Activated CD4-positive, alpha-beta T cell treated with anti-CD3 and anti-CD28 coated beads, Interleukin-2, amount 10 ng/mL, durations not matched to agents 7 days and 5 days (primary cell): ENCODE measurements at regions not wholly inside any gene's neighbourhood (a gene's known extent, or its start where the extent isn't known, plus 50 kb on each side); places are given as distances from the start of the nearest gene placed in this dataset.

Source experiments
- CTCF ChIA-PET: fragments of 350-600 bp; sonication (Branson Sonifier 250); formaldehyde crosslinking; loops from one replicate; lab custom pipeline; 2021; ENCODE audit warnings: antibody characterized with exemption; lab: Charles Lee
- POLR2A ChIA-PET: fragments of 350-600 bp; sonication (Branson Sonifier 250); formaldehyde crosslinking; loops from one replicate; lab custom pipeline; 2021; ENCODE audit warnings: antibody characterized with exemption; lab: Charles Lee
- DNase-seq: peaks from one replicate; pipeline ENCODE4 v3.0.0-alpha.2; 2020
- H3K27ac Mint-ChIP-seq: one replicate; pipeline ENCODE4 v1.8.0; 2021; ENCODE audit warnings: mild to moderate bottlenecking, moderate library complexity, mixed read lengths
- H3K27me3 Mint-ChIP-seq: one replicate; pipeline ENCODE4 v1.8.0; 2021; ENCODE audit warnings: mixed read lengths
- H3K36me3 Mint-ChIP-seq: one replicate; pipeline ENCODE4 v1.8.0; 2021; ENCODE audit warnings: low read depth, mixed read lengths
- H3K4me1 Mint-ChIP-seq: one replicate; pipeline ENCODE4 v1.8.0; 2021; ENCODE audit warnings: mixed read lengths
- H3K4me3 Mint-ChIP-seq: one replicate; pipeline ENCODE4 v1.8.0; 2021; ENCODE audit warnings: mild to moderate bottlenecking, moderate library complexity, mixed read lengths
- H3K9me3 Mint-ChIP-seq: one replicate; pipeline ENCODE4 v1.8.0; 2021; ENCODE audit warnings: mixed read lengths

DNA sequence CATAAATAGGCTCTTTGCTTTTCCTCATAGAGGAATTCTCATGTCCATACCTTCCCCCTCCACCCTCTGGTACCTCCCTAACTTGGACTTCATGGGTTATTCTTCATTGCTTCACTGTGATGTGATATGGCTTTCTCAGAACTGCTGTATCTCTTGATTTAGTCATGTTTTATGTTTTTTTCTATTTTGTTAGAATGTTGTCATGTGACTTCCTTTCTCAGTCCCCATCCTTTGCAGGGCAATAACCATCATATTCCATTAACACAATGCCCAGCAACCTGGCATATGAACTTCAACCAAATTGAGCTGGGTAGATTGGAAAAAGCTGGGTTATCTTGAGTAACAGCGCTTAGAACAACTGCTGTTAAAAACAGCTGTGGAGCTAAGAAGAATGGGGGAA lies 190.9 kb upstream of the PRSS16 start:
- POLR2A ChIA-PET: no interaction called here
- H3K27ac Mint-ChIP-seq: no peak overlapping the region
- peaks cover 16% of the 10 kb centered on the region for H3K27me3 Mint-ChIP-seq
- H3K36me3 Mint-ChIP-seq: no peaks in the 10 kb centered on the region
- no peaks in the 10 kb centered on the region for H3K9me3 Mint-ChIP-seq
- CTCF ChIA-PET: no interaction called here
- no peak for DNase-seq
- no peak overlapping the region for H3K4me3 Mint-ChIP-seq
- no peaks in the 10 kb centered on the region for H3K4me1 Mint-ChIP-seq

DNA sequence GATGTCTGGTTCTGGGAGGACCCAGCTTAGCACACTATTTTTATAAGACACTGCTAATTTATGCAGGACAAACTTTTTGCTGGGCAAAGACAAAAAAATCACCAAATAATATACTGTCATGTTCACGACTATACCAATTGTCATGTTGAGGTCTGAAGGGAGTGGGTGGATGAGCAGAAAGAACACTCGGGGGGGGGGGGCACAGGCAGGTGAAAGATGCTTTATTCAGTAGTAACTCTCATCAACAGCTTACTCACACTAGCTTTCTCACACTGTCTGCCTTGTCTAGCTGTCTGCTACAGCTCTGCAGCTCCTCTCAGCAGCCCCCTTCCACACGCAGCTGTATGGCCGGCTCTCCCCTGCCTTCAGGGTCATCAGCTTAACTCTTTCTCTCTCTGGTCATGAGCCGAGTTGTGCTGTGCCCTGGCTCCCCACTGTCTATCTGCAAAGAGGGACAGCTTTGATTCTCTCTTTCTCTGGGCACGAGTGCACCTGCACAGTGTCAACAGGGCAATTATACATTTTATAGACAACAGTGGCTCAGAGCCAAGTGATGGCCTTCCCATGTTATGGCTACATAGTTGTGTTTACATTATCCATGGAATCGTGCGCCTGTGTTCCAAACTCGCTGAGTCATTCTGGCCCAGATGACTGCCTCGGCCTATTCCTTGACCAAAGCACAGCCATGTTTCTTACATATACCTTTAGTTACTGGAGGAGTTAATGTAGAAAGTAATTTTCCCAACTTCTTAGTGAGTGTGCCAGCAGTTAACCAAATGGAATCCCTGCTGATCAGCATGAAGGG lies 187.7 kb upstream of the PRSS16 start:
- no peak for DNase-seq
- CTCF ChIA-PET: no interaction called here
- H3K9me3 Mint-ChIP-seq: no peaks in the 10 kb centered on the region
- H3K36me3 Mint-ChIP-seq: no peaks in the 10 kb centered on the region
- POLR2A ChIA-PET: no interaction called here
- H3K27me3 Mint-ChIP-seq: peaks cover 15% of the 10 kb centered on the region
- no peak overlapping the region for H3K4me3 Mint-ChIP-seq
- no peak overlapping the region for H3K27ac Mint-ChIP-seq
- no peaks in the 10 kb centered on the region for H3K4me1 Mint-ChIP-seq

DNA sequence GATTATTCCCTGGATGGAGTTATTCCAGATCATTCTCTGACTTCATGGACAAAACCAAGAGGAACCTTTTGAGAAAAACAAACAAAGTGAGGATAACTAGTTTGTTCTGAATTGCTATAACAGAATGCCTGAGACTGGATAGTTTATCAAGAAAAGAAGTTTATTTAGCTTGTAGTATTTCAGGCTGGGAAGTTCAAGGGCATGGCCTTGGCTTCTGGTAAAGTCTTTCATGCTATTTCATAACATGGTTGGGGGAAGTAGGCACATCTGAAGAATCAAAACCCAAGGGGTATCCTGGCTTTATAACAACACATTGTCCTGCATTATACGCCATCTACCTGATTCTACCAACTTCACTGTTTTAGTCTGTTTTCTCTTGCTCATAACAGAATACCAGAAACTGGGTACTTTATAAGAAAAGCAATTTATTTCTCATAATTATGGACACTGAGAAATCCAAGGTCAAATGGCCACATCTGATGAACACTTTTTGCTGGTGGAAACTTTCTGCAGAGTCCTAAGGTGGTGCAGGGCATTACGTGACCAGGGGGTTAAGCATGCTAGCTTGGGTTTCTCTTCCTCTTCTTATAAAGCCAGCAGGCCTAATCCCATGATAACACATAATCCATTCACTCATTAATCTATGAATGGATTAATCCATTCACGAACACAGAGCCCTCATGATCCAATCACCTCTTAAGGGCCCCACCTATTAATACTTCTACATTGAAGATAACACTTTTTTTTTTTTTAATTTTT lies 186.1 kb upstream of the PRSS16 start:
- no peak for DNase-seq
- H3K4me3 Mint-ChIP-seq: no peak overlapping the region
- no peak overlapping the region for H3K27ac Mint-ChIP-seq
- H3K9me3 Mint-ChIP-seq: no peaks in the 10 kb centered on the region
- CTCF ChIA-PET: interaction anchor here (0.7 kb wide), 1 partner anchor 1679 kb away, joined by 3 read pairs; no protein-coding TSS in a partner anchor
- no peaks in the 10 kb centered on the region for H3K36me3 Mint-ChIP-seq
- H3K4me1 Mint-ChIP-seq: no peaks in the 10 kb centered on the region
- H3K27me3 Mint-ChIP-seq: peaks cover 9% of the 10 kb centered on the region
- POLR2A ChIA-PET: no interaction called here

DNA sequence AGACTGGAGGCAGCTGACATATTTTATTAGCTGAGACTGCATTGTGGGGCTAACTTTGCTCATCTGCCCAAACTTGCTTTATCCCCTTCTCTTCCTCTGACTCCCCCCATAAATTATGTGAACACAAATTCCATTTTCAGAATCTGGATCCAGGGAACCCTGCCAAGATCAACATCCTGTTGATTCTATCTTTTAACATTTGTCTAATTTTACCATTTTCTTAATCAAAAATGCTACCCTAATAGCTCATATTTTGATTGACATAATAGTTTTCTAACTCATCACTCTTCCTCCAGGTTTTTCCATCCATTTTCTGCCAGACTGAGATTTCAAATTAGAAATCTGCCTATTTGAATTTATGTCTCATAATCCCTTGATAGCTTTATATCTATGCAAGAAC lies 184.7 kb upstream of the PRSS16 start:
- Mint-ChIP-seq H3K9me3 (no peaks in the 10 kb centered on the region), H3K36me3 (no peaks in the 10 kb centered on the region), H3K27me3 (peaks cover 8% of the 10 kb centered on the region), H3K4me1 (no peaks in the 10 kb centered on the region), H3K27ac (no peak overlapping the region), H3K4me3 (no peak overlapping the region)
- ChIA-PET CTCF (no interaction called here), POLR2A (no interaction called here)
- DNase-seq: no peak

DNA sequence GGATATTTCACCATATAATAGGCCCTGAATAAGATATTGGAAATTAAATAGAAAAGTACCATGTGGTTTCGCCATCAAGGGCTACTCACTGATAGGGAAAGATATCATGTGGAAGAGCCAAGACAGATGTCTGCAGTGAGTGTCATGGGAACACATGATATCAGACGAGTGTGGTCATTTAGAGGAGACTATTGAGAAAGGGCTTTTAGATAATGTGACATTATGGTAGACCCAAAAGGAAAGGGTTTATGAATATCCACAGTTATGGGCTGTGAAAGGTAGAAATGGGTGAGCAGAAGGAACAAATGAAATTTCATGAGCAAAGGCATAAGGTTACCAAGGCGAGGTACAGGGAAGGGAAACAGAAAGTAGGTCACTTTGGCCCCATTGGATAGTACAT lies 182.3 kb upstream of the PRSS16 start:
- Mint-ChIP-seq H3K27ac (no peak overlapping the region), H3K36me3 (no peaks in the 10 kb centered on the region), H3K27me3 (peaks cover 8% of the 10 kb centered on the region), H3K4me3 (no peak overlapping the region), H3K4me1 (no peaks in the 10 kb centered on the region), H3K9me3 (no peaks in the 10 kb centered on the region)
- POLR2A ChIA-PET: no interaction called here
- DNase-seq: no peak
- CTCF ChIA-PET: no interaction called here

DNA sequence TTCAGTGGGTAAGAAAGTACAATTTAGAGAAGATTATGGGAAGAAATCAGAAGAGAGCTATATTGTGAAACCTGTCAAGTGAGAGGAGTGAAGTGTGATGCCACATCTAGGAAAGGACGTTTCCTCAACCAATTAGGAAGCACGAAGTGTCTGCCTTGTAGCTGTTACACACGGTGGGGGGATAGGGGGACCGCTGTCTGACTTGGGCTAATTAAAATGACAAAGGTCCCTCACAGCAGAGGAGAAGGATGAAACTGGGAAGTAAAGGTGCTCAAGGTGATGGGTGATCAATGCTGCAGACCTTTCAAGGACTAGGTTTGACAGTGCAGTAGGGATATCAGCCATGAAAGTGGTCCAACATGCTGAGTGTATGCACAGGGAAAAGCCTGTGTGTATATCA lies 181.1 kb upstream of the PRSS16 start:
- ChIA-PET POLR2A (no interaction called here), CTCF (interaction anchor here (0.6 to 1.4 kb wide), 2 partner anchors 14 to 1064 kb away, joined by 3 to 4 read pairs; no protein-coding TSS in a partner anchor)
- DNase-seq: no peak
- H3K27me3 Mint-ChIP-seq: peaks cover 8% of the 10 kb centered on the region
- no peak overlapping the region for H3K4me3 Mint-ChIP-seq
- no peaks in the 10 kb centered on the region for H3K36me3 Mint-ChIP-seq
- no peaks in the 10 kb centered on the region for H3K4me1 Mint-ChIP-seq
- no peaks in the 10 kb centered on the region for H3K9me3 Mint-ChIP-seq
- no peak overlapping the region for H3K27ac Mint-ChIP-seq

DNA sequence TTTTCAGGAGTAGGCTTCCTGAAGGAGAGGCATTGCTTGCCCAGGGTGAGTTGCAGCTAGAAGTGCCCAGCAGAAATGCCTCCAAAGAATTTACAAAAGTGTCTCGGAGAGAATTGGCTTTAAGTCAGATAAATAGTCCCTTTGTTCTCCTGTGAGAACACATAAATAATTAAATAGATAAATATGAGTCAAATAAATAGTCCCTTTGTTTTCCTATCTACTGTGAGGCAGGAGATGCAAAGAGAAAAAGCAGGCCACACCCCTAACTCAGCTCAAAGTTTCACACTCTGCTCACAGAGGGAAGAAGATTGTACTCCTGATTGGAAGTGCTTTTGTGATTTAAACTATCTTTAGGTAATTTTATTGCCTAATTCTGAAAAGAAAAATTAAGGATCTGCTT lies 180.7 kb upstream of the PRSS16 start:
- Mint-ChIP-seq H3K4me1 (no peaks in the 10 kb centered on the region), H3K36me3 (no peaks in the 10 kb centered on the region), H3K27ac (no peak overlapping the region), H3K27me3 (peaks cover 8% of the 10 kb centered on the region), H3K9me3 (no peaks in the 10 kb centered on the region), H3K4me3 (no peak overlapping the region)
- DNase-seq: no peak
- CTCF ChIA-PET: interaction anchor here (0.6 to 1.4 kb wide), 2 partner anchors 13 to 1065 kb away, joined by 3 to 4 read pairs; no protein-coding TSS in a partner anchor
- POLR2A ChIA-PET: no interaction called here

DNA sequence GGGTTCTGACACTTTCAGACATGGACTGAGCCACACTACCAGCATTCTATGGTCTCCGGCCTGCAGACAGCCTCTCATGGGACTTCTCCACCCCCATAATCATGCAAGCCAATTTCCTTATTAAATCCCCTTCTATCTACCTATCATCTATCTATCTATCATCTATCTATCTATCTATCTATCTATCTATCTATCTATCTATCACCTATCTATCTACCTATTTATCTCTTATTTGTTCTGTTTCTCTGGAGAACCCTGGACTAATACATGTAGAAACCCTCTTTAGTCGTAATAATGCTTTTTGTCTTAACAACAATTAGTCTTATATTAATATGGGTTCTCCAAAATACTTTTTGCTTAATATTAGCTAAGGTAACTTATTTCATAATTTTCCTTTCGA lies 174.1 kb upstream of the PRSS16 start:
- H3K27ac Mint-ChIP-seq: no peak overlapping the region
- CTCF ChIA-PET: no interaction called here
- H3K4me1 Mint-ChIP-seq: peaks cover under 1% of the 10 kb centered on the region
- no peak for DNase-seq
- H3K36me3 Mint-ChIP-seq: no peaks in the 10 kb centered on the region
- H3K9me3 Mint-ChIP-seq: no peaks in the 10 kb centered on the region
- no peak overlapping the region for H3K4me3 Mint-ChIP-seq
- POLR2A ChIA-PET: interaction anchor here (0.7 kb wide), 2 partner anchors 732 to 1738 kb away, joined by 3 to 6 read pairs; no protein-coding TSS in a partner anchor
- peaks cover 27% of the 10 kb centered on the region for H3K27me3 Mint-ChIP-seq

DNA sequence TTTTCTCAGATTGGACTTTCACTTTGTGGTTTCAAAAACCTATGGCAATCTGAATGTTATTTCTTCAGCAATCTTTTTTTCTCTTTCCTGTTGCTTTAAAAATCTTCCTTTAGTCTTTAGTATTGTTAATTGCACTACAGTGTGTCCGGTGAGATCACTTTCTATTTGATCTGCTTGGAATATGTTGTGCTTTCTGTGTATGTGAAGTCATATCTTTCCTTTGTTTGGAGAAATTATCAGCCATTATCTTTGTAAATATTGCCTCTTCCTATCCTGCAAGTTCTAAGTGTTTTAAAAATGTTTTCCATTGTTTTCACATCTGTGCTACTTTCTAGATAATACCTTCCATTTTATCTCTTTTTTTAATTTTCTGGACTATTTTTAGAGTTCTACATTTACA lies 171.4 kb upstream of the PRSS16 start:
- CTCF ChIA-PET: no interaction called here
- H3K9me3 Mint-ChIP-seq: no peaks in the 10 kb centered on the region
- no peak overlapping the region for H3K4me3 Mint-ChIP-seq
- H3K36me3 Mint-ChIP-seq: no peaks in the 10 kb centered on the region
- H3K27me3 Mint-ChIP-seq: peaks cover 40% of the 10 kb centered on the region
- no peak overlapping the region for H3K27ac Mint-ChIP-seq
- POLR2A ChIA-PET: no interaction called here
- H3K4me1 Mint-ChIP-seq: peaks cover 5% of the 10 kb centered on the region
- no peak for DNase-seq

DNA sequence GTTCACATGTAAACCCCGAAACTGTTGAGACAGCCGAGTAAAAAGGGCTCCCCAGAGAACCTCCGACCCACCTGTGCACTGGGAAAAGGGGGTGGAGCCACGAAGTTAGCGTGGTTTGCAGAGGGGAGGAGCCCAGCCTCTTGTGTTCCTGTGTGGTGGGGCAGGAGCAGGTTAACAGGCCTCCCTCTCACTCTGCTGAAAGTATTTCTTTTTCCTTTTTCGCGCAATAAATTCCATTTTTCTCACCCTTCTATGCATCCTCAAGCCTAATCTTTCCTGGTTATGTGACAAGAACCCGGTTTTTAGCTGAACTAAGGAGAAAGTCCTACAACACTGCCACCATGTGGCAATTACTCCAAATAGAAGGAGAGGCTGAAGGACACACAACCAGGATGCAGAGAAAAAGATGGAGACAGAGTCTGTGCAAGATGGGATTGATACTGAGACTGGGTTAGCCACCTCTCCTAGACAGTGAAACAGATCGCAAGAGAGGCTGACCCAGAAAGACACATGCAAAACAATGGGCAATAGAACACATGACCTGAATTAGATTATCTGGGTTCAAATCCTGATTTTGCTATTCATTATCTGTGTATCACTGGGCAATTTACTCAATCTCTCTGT lies 168.7 kb upstream of the PRSS16 start:
- H3K27ac Mint-ChIP-seq: no peak overlapping the region
- DNase-seq: peak; percentile 20
- no peaks in the 10 kb centered on the region for H3K36me3 Mint-ChIP-seq
- ChIA-PET POLR2A (no interaction called here), CTCF (interaction anchor here (0.6 to 1.4 kb wide), 2 partner anchors 471 to 1890 kb away, joined by 3 read pairs; no protein-coding TSS in a partner anchor)
- no peaks in the 10 kb centered on the region for H3K9me3 Mint-ChIP-seq
- peaks cover 59% of the 10 kb centered on the region for H3K27me3 Mint-ChIP-seq
- peak overlapping the region; percentile 56 for H3K4me3 Mint-ChIP-seq
- peaks cover 5% of the 10 kb centered on the region for H3K4me1 Mint-ChIP-seq

DNA sequence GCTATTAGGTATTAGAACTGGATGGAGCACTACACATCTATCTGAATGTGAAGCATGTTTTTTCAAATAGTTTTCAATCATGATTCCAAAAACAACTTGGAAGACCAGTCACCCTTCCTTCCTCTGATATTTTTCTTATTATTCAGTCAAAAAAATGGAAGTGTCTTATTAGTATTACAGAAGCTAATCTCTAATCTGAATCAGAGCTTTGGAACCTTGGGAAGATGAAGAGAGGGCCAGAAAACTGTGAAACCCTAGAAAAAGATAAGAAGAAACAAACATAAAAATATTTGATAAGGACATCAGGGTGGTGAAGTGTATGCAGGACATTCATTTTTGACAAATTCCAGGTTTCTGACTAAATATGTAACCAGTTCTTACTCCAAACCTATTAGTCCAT lies 166.3 kb upstream of the PRSS16 start:
- CTCF ChIA-PET: no interaction called here
- POLR2A ChIA-PET: no interaction called here
- Mint-ChIP-seq H3K4me3 (no peak overlapping the region), H3K27ac (no peak overlapping the region), H3K27me3 (peaks cover 53% of the 10 kb centered on the region), H3K4me1 (peaks cover 8% of the 10 kb centered on the region), H3K36me3 (no peaks in the 10 kb centered on the region), H3K9me3 (no peaks in the 10 kb centered on the region)
- no peak for DNase-seq

DNA sequence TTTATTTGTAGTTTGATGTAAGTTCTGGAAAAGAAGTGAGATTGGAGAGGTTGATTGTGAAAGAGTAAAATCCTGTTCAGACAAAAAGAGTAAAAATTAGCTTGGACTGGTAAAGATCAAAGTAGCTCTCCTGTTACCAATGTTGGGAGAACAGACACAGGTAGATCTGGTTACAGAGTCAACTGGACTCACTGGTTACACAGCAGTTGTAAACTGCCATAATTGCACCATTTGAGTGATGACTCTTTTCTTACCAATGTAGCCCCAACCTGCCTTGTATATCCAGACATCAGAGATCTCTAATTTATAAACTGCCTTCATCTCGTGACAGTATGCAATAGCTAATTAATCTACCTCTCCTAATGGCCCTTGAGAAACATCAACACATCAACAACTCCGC lies 165.6 kb upstream of the PRSS16 start:
- Mint-ChIP-seq H3K4me3 (no peak overlapping the region), H3K9me3 (no peaks in the 10 kb centered on the region), H3K27ac (no peak overlapping the region), H3K27me3 (peaks cover 51% of the 10 kb centered on the region), H3K4me1 (peaks cover 8% of the 10 kb centered on the region), H3K36me3 (no peaks in the 10 kb centered on the region)
- CTCF ChIA-PET: interaction anchor here (0.9 kb wide), 1 partner anchor 23 kb away, joined by 3 read pairs; no protein-coding TSS in a partner anchor
- POLR2A ChIA-PET: no interaction called here
- DNase-seq: no peak

DNA sequence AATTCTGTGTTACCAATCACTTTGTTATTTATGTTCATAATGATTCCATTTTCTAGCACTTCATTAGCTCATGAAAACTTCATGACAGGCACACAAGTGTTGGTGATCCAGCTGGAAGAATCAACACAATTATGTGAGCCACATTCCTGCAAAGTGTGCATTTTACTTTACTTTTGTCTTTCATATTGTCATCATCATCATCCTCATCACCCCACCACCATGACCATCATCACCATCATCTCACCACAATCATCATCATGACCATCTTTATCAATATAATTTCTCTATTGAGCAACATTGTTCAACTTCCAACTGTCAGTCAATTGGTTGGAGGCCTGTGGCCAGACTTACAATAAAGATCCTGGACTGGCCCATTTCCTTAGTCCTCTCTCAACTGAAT lies 159.4 kb upstream of the PRSS16 start:
- H3K27me3 Mint-ChIP-seq: peaks cover 60% of the 10 kb centered on the region
- no peaks in the 10 kb centered on the region for H3K36me3 Mint-ChIP-seq
- no peak for DNase-seq
- CTCF ChIA-PET: no interaction called here
- H3K9me3 Mint-ChIP-seq: no peaks in the 10 kb centered on the region
- H3K4me1 Mint-ChIP-seq: peaks cover 11% of the 10 kb centered on the region
- H3K4me3 Mint-ChIP-seq: no peak overlapping the region
- POLR2A ChIA-PET: no interaction called here
- H3K27ac Mint-ChIP-seq: no peak overlapping the region
